ENCODE measurements at regions not wholly inside any gene's neighbourhood (a gene's known extent, or its start where the extent isn't known, plus 50 kb on each side); places are given as distances from the start of the nearest gene placed in this dataset.
A peak's percentile ranks its signal among the peaks of the same experiment; 100 is the strongest.

DNA sequence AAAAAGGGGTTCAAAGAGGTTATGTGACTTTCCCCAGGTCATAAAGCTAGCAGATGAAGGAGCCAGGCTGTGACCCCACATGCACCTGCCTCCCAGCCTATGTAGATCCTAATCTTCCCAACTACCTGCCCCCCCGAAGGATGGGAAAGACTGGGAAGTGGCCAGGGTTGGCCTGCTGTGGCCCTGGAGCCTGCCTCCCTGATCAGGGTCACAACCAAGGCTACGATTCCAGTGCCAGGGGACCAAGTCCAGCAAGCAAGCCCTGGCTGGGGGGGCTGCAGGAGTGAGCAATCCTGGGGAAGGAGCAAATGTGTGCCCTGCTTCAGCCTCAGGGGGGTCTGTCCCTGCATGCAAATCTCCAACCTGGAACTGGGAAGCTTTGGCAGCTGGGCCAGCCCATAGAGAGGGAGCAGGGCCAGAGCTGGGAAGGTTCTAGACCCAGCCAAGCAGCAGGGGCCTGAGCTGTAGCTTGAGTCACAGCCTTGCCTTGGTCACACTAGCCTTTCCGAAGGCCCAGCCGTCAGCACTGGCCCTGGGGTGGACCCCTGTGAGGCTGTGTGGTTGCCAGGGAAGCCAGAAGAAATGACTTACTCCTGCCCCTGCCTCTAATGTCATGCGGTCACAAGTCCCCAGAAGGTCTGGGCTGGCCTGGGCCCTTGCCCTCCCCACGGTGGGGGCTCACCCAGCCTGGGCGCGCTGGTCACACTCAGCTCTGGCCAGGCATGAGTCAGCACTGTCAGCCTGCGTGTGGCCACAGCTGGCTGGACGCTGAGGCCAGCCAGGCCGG, 96.4 kb upstream of the ZMIZ1 start:
- Histone ChIP-seq H3K27me3 (replicated peaks; ENCODE audit: insufficient read depth) (no peaks in the 10 kb centered on the region), H3K36me3 (no peaks in the 10 kb centered on the region), H3K4me3 (peak overlapping the region; percentile 78), H3K9me3 (no peaks in the 10 kb centered on the region), H3K4me1 (ENCODE audit: control insufficient read depth in 1 of 2, low read depth in 2 of 2) (peaks cover 17 to 31% of the 10 kb centered on the region in 2 donors), H3K27ac (peak overlapping the region; percentile 98 to 99)
- TF ChIP-seq, protein P1, sequence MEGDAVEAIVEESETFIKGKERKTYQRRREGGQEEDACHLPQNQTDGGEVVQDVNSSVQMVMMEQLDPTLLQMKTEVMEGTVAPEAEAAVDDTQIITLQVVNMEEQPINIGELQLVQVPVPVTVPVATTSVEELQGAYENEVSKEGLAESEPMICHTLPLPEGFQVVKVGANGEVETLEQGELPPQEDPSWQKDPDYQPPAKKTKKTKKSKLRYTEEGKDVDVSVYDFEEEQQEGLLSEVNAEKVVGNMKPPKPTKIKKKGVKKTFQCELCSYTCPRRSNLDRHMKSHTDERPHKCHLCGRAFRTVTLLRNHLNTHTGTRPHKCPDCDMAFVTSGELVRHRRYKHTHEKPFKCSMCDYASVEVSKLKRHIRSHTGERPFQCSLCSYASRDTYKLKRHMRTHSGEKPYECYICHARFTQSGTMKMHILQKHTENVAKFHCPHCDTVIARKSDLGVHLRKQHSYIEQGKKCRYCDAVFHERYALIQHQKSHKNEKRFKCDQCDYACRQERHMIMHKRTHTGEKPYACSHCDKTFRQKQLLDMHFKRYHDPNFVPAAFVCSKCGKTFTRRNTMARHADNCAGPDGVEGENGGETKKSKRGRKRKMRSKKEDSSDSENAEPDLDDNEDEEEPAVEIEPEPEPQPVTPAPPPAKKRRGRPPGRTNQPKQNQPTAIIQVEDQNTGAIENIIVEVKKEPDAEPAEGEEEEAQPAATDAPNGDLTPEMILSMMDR (IDR thresholded peaks at IDR 0.05): no peak
- peak; percentile 45 for ATAC-seq (ENCODE audit: insufficient number of reproducible peaks, low FRiP score, low read depth)
- peak; percentile 76 for DNase-seq (ENCODE audit: low spot score)

DNA sequence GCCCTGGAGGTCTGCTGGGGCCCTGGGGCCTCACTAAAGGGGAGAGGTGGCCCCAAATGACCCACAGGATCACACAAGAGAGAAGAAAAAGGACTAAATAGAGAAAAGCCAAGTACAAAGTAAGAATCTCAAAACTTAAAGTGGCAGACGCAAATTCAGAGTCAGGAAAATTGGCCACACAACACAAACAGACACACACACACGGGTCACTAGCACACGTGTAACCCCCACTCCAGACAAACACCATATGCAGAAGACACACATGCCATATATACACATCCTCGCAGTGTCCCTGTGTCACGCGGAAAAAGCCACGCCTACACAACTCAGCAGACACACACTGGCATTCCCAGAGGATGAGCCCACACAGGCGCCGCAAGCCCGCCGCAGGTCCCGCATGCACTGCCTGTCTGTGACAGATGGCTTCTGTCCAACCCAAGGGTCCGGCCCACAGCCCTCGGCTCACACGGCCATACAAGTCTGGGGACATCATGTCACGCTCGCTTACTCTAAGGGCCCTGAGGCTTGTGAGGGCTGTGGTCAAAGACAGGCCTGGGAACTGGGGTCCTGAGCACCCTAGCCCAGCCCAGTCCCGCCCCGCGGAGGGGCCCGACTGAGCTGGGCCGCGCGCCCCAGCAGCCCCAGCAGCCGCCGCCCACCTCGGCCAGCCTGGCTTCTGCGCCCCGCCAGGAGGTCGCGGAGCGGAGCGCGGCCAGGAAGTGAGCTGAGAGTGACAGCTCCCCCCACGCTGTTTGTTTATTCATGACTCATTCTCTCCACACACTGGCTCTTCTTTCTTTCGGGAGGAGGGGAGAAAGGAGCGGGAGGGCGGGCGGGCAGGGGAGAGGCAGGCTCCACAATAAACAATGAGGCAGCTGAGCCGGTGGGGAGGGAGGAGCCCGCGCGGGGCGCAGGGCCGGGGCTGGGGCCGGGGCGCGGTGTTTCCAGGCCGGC, 95.5 kb upstream of the ZMIZ1 start:
- Histone ChIP-seq H3K4me3 (peak overlapping the region; percentile 78), H3K27ac (peak overlapping the region; percentile 98 to 99), H3K9me3 (no peaks in the 10 kb centered on the region), H3K36me3 (no peaks in the 10 kb centered on the region), H3K27me3 (replicated peaks; ENCODE audit: insufficient read depth) (no peaks in the 10 kb centered on the region), H3K4me1 (ENCODE audit: control insufficient read depth in 1 of 2, low read depth in 2 of 2) (peaks cover 17 to 31% of the 10 kb centered on the region in 2 donors)
- DNase-seq (ENCODE audit: low spot score) (peak; percentile 44), ATAC-seq (ENCODE audit: insufficient number of reproducible peaks, low FRiP score, low read depth) (peak; percentile 62)
- TF ChIP-seq, protein P1 (IDR thresholded peaks at IDR 0.05): no peak

DNA sequence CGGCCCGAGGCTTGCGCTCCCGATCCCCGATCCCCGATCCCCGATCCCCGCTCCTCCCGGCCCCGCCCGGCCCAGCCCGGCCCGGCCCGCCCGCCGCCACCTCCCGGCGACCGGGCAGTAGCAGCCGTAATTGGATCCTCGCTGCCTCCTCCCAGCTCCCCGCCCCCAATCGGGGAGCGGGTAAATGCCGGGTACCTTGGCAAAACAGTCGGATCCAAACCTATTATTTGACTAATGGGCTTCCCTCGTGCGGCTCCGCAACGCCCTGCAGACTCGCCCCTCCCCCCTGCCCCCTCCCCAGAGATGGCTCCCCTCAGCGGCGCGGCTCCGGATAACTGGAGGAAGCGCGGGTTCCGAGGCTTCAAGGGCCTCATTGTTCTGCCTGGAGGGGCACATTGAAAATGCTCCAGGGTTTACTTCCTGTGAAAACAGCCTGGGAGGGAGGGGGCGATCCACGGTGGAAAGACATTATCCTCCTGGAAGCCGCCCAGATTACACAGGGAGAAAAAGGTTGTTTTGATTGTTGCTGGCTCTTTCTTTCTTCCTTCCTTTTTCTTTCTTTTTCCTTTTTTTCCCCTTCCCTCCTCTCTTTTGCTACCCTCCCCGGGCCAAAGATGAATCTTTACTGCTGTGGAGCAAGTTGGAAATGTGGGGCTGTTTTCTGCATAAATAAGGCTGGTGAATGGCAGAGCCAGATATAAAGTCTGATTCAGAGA, 94.7 kb upstream of the ZMIZ1 start:
- no peak for DNase-seq (ENCODE audit: low spot score)
- H3K4me1 ChIP-seq (ENCODE audit: control insufficient read depth in 1 of 2, low read depth in 2 of 2): peaks cover 17 to 31% of the 10 kb centered on the region in 2 donors

DNA sequence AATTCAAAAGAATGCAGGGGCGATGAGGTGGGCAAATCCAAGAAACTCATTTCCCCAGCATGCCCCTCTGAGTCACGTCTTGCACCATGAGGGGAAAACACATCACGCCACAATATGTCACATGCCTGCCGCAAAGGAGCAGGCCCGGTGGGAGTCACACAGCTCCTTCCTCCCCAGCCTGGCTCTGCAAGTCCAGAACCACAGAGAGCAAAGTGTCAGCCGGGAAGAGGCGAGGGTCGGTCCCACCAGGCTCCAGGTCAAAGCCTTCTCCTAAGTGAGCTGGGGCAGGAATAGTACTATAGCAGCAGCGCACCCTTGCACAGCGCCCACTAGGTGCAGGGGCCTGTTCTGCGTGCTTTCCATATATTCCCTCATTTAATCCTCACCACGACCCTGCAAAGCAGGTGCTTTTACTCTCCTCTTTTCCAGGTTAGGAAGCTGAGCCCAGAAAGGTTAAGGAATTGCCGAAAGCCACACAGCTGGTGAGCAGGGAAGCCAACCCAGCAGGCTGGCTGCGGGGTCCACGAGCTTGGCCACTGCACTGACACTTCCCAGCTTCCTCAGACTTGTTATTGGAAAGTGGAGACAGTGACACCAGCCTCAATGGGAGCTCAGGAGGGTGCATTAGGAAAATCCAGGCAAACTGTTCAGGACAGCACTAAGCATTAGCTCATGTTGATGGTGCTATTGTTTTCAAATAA, 94.0 kb upstream of the ZMIZ1 start:
- Histone ChIP-seq H3K4me3 (peak overlapping the region; percentile 78), H3K9me3 (no peaks in the 10 kb centered on the region), H3K27me3 (replicated peaks; ENCODE audit: insufficient read depth) (no peaks in the 10 kb centered on the region), H3K36me3 (no peaks in the 10 kb centered on the region), H3K27ac (peak overlapping the region; percentile 98 to 99), H3K4me1 (ENCODE audit: control insufficient read depth in 1 of 2, low read depth in 2 of 2) (peaks cover 17 to 31% of the 10 kb centered on the region in 2 donors)
- TF ChIP-seq, protein P1 (IDR thresholded peaks at IDR 0.05): peak; percentile 22
- DNase-seq (ENCODE audit: low spot score) (peak; percentile 84), ATAC-seq (ENCODE audit: insufficient number of reproducible peaks, low FRiP score, low read depth) (peak; percentile 49)

More for the DNA sequence above, 94.7 kb upstream of the ZMIZ1 start:
- TF ChIP-seq, protein P1 (IDR thresholded peaks at IDR 0.05): no peak
- Histone ChIP-seq H3K27me3 (replicated peaks; ENCODE audit: insufficient read depth) (no peaks in the 10 kb centered on the region), H3K4me3 (peak overlapping the region; percentile 78), H3K9me3 (no peaks in the 10 kb centered on the region), H3K27ac (peak overlapping the region; percentile 98 to 99), H3K36me3 (no peaks in the 10 kb centered on the region)
- peak; percentile 9 for ATAC-seq (ENCODE audit: insufficient number of reproducible peaks, low FRiP score, low read depth)

All from thoracic aorta (tissue), 2 donors.